HEK293 (cell line): ENCODE measurements at regions not wholly inside any gene's neighbourhood (a gene's known extent, or its start where the extent isn't known, plus 50 kb on each side); places are given as distances from the start of the nearest gene placed in this dataset.

Source experiments
- ZFP41 ChIP-seq: fragments of 450-650 bp; formaldehyde crosslinking; IDR thresholded peaks from 2 replicates; pipeline ENCODE4 v1.5.1; 2016; ENCODE audit warnings: missing biosample characterization, missing genetic modification characterization, borderline replicate concordance
- ZNF133 ChIP-seq: fragments of 450-650 bp; formaldehyde crosslinking; IDR thresholded peaks from 2 replicates; pipeline ENCODE4 v1.5.1; 2016; ENCODE audit warnings: missing biosample characterization, missing genetic modification characterization
- ZNF146 ChIP-seq: fragments of 450-650 bp; formaldehyde crosslinking; IDR thresholded peaks from 2 replicates; pipeline ENCODE4 v1.5.1; 2016; ENCODE audit warnings: missing biosample characterization, missing genetic modification characterization
- ZNF174 ChIP-seq: fragments of 450-650 bp; formaldehyde crosslinking; IDR thresholded peaks from 2 replicates; pipeline ENCODE4 v1.5.0; 2017; ENCODE audit warnings: missing biosample characterization, mild to moderate bottlenecking, missing genetic modification characterization
- ZNF274 ChIP-seq, 2 experiments: fragments of 200-500 bp in 1 of 2; fragments of 450-650 bp in 1 of 2; sonication (Bioruptor generic) in 1 of 2; formaldehyde crosslinking in 1 of 2; IDR thresholded peaks; 2 replicates each; pipeline versions ENCODE4 v1.5.1 to v1.6.1; 2014 to 2016; ENCODE audit warnings: borderline replicate concordance in 1 of 2, inconsistent platforms in 1 of 2, low read length in 1 of 2, missing biosample characterization in 1 of 2, missing genetic modification characterization in 1 of 2
- ZNF621 ChIP-seq: fragments of 450-650 bp; formaldehyde crosslinking; IDR thresholded peaks from 2 replicates; pipeline ENCODE4 v1.5.1; 2017; ENCODE audit warnings: missing biosample characterization, missing genetic modification characterization
- ZNF670 ChIP-seq: fragments of 450-650 bp; formaldehyde crosslinking; IDR thresholded peaks from 2 replicates; pipeline ENCODE4 v1.5.1; 2016; ENCODE audit warnings: missing biosample characterization, missing genetic modification characterization, low read depth
- ZNF776 ChIP-seq: fragments of 450-650 bp; formaldehyde crosslinking; IDR thresholded peaks from 2 replicates; pipeline ENCODE4 v1.5.0; 2017; ENCODE audit warnings: missing biosample characterization, missing genetic modification characterization, borderline replicate concordance
- TF ChIP-seq, protein P1 (sequence below): fragments of 450-650 bp; formaldehyde crosslinking; IDR thresholded peaks from 2 replicates; pipeline ENCODE4 v1.5.1; 2016; ENCODE audit warnings: missing biosample characterization, missing genetic modification characterization
- TF ChIP-seq, protein P2 (sequence below): fragments of 450-650 bp; formaldehyde crosslinking; IDR thresholded peaks from 2 replicates; pipeline ENCODE4 v1.5.1; 2016; ENCODE audit warnings: missing biosample characterization, missing genetic modification characterization
- TF ChIP-seq, protein P3 (sequence below): fragments of 450-650 bp; formaldehyde crosslinking; conservative IDR thresholded peaks from 2 replicates; pipeline ENCODE4 v1.5.1; 2016; ENCODE audit warnings: low read depth, missing biosample characterization, missing genetic modification characterization
- TF ChIP-seq, protein P4 (sequence below): fragments of 450-650 bp; formaldehyde crosslinking; IDR thresholded peaks from 2 replicates; pipeline ENCODE4 v1.5.1; 2016; ENCODE audit warnings: missing biosample characterization, missing genetic modification characterization
- TF ChIP-seq, protein P5 (sequence below): fragments of 450-650 bp; formaldehyde crosslinking; IDR thresholded peaks from 2 replicates; pipeline ENCODE4 v1.5.1; 2016; ENCODE audit warnings: missing biosample characterization, missing genetic modification characterization

DNA sequence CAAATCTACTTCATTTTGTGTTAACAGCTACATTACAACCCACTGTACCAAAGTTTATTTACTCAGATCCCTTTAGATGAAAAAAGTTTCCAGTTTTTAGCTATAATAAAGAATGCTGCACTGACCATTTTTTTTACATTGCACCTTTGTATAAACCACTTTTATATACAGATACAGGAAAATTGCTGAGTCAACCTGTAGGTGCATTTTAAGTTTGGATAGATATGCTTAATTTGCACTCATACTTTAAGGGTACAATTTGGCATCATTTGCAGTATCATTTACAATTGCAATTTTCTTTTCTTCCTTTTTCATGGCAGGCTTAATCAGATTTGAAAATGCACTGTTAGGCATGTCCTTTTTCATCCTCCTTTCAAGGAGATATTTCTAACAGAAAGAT lies 257.8 kb upstream of the LMO3 start:
- TF ChIP-seq, protein P1, sequence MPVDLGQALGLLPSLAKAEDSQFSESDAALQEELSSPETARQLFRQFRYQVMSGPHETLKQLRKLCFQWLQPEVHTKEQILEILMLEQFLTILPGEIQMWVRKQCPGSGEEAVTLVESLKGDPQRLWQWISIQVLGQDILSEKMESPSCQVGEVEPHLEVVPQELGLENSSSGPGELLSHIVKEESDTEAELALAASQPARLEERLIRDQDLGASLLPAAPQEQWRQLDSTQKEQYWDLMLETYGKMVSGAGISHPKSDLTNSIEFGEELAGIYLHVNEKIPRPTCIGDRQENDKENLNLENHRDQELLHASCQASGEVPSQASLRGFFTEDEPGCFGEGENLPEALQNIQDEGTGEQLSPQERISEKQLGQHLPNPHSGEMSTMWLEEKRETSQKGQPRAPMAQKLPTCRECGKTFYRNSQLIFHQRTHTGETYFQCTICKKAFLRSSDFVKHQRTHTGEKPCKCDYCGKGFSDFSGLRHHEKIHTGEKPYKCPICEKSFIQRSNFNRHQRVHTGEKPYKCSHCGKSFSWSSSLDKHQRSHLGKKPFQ (tag by site-specific recombination), result no peak
- TF ChIP-seq ZNF670 (no peak), ZNF274 (IDR thresholded peaks at IDR 0.05; ENCODE audit: low read length) (no peak), ZNF274 (tag by site-specific recombination; IDR thresholded peaks at IDR 0.05; ENCODE audit: borderline replicate concordance) (no peak), ZNF174 (tag by site-specific recombination) (no peak), ZNF621 (tag by site-specific recombination) (no peak), ZFP41 (tag by site-specific recombination) (no peak), ZNF146 (tag by site-specific recombination) (no peak), ZNF133 (tag by site-specific recombination) (no peak), ZNF776 (no peak)
- TF ChIP-seq, protein P2, sequence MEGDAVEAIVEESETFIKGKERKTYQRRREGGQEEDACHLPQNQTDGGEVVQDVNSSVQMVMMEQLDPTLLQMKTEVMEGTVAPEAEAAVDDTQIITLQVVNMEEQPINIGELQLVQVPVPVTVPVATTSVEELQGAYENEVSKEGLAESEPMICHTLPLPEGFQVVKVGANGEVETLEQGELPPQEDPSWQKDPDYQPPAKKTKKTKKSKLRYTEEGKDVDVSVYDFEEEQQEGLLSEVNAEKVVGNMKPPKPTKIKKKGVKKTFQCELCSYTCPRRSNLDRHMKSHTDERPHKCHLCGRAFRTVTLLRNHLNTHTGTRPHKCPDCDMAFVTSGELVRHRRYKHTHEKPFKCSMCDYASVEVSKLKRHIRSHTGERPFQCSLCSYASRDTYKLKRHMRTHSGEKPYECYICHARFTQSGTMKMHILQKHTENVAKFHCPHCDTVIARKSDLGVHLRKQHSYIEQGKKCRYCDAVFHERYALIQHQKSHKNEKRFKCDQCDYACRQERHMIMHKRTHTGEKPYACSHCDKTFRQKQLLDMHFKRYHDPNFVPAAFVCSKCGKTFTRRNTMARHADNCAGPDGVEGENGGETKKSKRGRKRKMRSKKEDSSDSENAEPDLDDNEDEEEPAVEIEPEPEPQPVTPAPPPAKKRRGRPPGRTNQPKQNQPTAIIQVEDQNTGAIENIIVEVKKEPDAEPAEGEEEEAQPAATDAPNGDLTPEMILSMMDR (tag by site-specific recombination), result no peak
- TF ChIP-seq, protein P3, sequence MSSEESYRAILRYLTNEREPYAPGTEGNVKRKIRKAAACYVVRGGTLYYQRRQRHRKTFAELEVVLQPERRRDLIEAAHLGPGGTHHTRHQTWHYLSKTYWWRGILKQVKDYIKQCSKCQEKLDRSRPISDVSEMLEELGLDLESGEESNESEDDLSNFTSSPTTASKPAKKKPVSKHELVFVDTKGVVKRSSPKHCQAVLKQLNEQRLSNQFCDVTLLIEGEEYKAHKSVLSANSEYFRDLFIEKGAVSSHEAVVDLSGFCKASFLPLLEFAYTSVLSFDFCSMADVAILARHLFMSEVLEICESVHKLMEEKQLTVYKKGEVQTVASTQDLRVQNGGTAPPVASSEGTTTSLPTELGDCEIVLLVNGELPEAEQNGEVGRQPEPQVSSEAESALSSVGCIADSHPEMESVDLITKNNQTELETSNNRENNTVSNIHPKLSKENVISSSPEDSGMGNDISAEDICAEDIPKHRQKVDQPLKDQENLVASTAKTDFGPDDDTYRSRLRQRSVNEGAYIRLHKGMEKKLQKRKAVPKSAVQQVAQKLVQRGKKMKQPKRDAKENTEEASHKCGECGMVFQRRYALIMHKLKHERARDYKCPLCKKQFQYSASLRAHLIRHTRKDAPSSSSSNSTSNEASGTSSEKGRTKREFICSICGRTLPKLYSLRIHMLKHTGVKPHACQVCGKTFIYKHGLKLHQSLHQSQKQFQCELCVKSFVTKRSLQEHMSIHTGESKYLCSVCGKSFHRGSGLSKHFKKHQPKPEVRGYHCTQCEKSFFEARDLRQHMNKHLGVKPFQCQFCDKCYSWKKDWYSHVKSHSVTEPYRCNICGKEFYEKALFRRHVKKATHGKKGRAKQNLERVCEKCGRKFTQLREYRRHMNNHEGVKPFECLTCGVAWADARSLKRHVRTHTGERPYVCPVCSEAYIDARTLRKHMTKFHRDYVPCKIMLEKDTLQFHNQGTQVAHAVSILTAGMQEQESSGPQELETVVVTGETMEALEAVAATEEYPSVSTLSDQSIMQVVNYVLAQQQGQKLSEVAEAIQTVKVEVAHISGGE (tag by site-specific recombination), result no peak
- TF ChIP-seq, protein P4, sequence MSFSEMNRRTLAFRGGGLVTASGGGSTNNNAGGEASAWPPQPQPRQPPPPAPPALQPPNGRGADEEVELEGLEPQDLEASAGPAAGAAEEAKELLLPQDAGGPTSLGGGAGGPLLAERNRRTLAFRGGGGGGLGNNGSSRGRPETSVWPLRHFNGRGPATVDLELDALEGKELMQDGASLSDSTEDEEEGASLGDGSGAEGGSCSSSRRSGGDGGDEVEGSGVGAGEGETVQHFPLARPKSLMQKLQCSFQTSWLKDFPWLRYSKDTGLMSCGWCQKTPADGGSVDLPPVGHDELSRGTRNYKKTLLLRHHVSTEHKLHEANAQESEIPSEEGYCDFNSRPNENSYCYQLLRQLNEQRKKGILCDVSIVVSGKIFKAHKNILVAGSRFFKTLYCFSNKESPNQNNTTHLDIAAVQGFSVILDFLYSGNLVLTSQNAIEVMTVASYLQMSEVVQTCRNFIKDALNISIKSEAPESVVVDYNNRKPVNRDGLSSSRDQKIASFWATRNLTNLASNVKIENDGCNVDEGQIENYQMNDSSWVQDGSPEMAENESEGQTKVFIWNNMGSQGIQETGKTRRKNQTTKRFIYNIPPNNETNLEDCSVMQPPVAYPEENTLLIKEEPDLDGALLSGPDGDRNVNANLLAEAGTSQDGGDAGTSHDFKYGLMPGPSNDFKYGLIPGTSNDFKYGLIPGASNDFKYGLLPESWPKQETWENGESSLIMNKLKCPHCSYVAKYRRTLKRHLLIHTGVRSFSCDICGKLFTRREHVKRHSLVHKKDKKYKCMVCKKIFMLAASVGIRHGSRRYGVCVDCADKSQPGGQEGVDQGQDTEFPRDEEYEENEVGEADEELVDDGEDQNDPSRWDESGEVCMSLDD (tag by site-specific recombination), result no peak
- TF ChIP-seq, protein P5, sequence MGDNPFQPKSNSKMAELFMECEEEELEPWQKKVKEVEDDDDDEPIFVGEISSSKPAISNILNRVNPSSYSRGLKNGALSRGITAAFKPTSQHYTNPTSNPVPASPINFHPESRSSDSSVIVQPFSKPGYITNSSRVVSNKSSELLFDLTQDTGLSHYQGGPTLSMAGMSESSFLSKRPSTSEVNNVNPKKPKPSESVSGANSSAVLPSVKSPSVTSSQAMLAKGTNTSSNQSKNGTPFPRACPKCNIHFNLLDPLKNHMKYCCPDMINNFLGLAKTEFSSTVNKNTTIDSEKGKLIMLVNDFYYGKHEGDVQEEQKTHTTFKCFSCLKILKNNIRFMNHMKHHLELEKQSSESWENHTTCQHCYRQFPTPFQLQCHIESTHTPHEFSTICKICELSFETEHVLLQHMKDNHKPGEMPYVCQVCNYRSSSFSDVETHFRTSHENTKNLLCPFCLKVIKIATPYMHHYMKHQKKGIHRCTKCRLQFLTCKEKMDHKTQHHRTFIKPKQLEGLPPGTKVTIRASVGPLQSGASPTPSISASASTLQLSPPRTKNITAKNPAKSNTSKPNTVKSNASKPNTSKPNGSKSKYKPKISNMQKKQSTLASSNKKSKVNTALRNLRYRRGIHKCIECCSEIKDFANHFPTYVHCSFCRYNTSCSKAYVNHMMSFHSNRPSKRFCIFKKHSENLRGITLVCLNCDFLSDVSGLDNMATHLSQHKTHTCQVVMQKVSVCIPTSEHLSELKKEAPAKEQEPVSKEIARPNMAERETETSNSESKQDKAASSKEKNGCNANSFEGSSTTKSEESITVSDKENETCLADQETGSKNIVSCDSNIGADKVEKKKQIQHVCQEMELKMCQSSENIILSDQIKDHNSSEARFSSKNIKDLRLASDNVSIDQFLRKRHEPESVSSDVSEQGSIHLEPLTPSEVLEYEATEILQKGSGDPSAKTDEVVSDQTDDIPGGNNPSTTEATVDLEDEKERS (tag by site-specific recombination), result no peak
